GM18861 (cell line): ENCODE measurements at regions not wholly inside any gene's neighbourhood (a gene's known extent, or its start where the extent isn't known, plus 50 kb on each side); places are given as distances from the start of the nearest gene placed in this dataset.

Source experiments
- ATAC-seq: cut with Tn5 transposase; IDR thresholded peaks from one replicate; pipeline ENCODE4 v1.9.1; 2021; ENCODE audit not compliant: unreplicated experiment

- ATAC-seq, result no peak
Measured at GRCh38 chr3:182699550-182700170, 93.6 kb upstream of the ATP11B start.

GRCh38 chr3:182702216-182702615, 91.1 kb upstream of the ATP11B start:
- ATAC-seq, result no peak

GRCh38 chr3:182703233-182703632, 90.1 kb upstream of the ATP11B start:
- ATAC-seq, result no peak

GRCh38 chr3:182704926-182705325, 88.4 kb upstream of the ATP11B start:
- ATAC-seq, result no peak

GRCh38 chr3:182708810-182709209, 84.5 kb upstream of the ATP11B start:
- ATAC-seq, result no peak

GRCh38 chr3:182709306-182709705, 84.0 kb upstream of the ATP11B start:
- ATAC-seq, result no peak

GRCh38 chr3:182710557-182711157, 82.6 kb upstream of the ATP11B start:
- ATAC-seq, result peak; percentile 58

- no peak for ATAC-seq
Measured at GRCh38 chr3:182711261-182711683, 82.0 kb upstream of the ATP11B start.

- ATAC-seq, result no peak
Measured at GRCh38 chr3:182711853-182712252, 81.5 kb upstream of the ATP11B start.

- no peak for ATAC-seq
Measured at GRCh38 chr3:182713111-182713510, 80.2 kb upstream of the ATP11B start.

GRCh38 chr3:182713743-182714517, 79.4 kb upstream of the ATP11B start:
- ATAC-seq, result peak; percentile 42

- ATAC-seq, result no peak
Measured at GRCh38 chr3:182715006-182715405, 78.3 kb upstream of the ATP11B start.

- no peak for ATAC-seq
Measured at GRCh38 chr3:182716114-182716688, 77.1 kb upstream of the ATP11B start.

GRCh38 chr3:182717216-182717615, 76.1 kb upstream of the ATP11B start:
- ATAC-seq, result peak; percentile 81

GRCh38 chr3:182722907-182723306, 70.4 kb upstream of the ATP11B start:
- no peak for ATAC-seq

GRCh38 chr3:182723596-182723995, 69.7 kb upstream of the ATP11B start:
- ATAC-seq, result no peak

- no peak for ATAC-seq
Measured at GRCh38 chr3:182725372-182726251, 67.7 kb upstream of the ATP11B start.

GRCh38 chr3:182726258-182727142, 66.8 kb upstream of the ATP11B start:
- ATAC-seq, result no peak

GRCh38 chr3:182728238-182728637, 65.1 kb upstream of the ATP11B start:
- no peak for ATAC-seq
